ENCODE measurements at regions not wholly inside any gene's neighbourhood (a gene's known extent, or its start where the extent isn't known, plus 50 kb on each side); places are given as distances from the start of the nearest gene placed in this dataset.

- intact Hi-C loops (cut with micrococcal nuclease; ENCODE audit: unreplicated experiment) = no loop called here
- Histone ChIP-seq H3K27me3 (ENCODE audit: insufficient read depth, low read depth) (no peaks in the 10 kb centered on the region), H4K20me1 (ENCODE audit: insufficient read depth) (no peaks in the 10 kb centered on the region), H3K79me2 (ENCODE audit: low read depth) (no peaks in the 10 kb centered on the region), H3K36me3 (ENCODE audit: low read depth) (no peaks in the 10 kb centered on the region), H3K9me2 (ENCODE audit: insufficient read depth) (no peaks in the 10 kb centered on the region), H2AFZ (no peak overlapping the region), H3K4me2 (no peak overlapping the region), H3K4me3 (no peak overlapping the region), H3K27ac (no peak overlapping the region), H3K4me1 (replicated peaks; ENCODE audit: insufficient read depth) (no peaks in the 10 kb centered on the region), H3K9me3 (ENCODE audit: insufficient read depth, low read depth) (no peaks in the 10 kb centered on the region), H3F3A (ENCODE audit: insufficient read depth, low read depth) (no peaks in the 10 kb centered on the region)
- ChIA-PET POLR2A (ENCODE audit: unreplicated experiment) (no interaction called here), CTCF (no interaction called here)
- TF ChIP-seq EZH2 (IDR thresholded peaks at IDR 0.05; ENCODE audit: low read depth) (no peak), CTCF (conservative IDR thresholded peaks at IDR 0.05) (no peak)
- no peak for DNase-seq
- no TSS peak for BruUV-seq (replicated peaks)
These were observed 136.6 kb upstream of the CD180 start for GRCh38 chr5:67333171-67333570.

- intact Hi-C loops (cut with micrococcal nuclease; ENCODE audit: unreplicated experiment) = loop anchor here (2.0 kb wide), 1 partner anchor 23 kb away; no protein-coding TSS in a partner anchor
These were observed 134.8 kb upstream of the CD180 start for GRCh38 chr5:67331296-67331925.

DNA sequence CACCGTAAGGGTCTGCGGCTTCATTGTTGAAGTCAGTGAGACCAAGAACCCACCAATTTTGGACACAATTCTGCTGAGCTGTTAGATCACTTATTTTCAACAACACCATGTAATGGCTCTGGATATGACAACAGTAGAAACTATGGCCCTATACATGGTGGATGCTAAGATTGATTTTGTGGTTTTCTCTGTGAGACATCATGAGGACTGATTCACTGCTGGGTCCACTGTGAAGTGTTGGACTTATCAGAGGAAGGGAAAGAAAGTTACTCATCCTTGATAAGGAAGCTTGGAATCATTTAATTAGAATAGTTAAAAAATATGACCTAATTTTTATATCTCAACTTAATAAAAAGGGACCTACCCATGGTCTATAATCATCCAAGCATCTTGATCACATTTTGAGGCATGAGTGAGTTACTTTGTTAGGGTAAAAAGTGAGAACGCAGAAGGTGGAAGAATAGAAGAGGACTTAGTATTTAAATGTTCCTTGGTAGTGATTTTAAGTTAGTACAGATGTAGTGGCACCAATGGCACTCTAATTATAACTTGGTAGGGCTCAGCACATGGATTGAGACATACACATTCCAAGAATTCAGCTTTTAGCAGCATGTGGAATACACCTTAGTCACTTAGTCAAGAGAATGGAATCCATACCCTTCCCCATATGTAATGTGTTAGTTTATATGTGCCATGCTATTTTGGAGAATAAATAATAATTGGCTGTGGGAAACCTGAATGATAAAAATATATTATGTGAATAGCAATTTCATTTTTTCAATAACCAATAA lies 123.5 kb upstream of the CD180 start:
- no peaks in the 10 kb centered on the region for H3K36me3 ChIP-seq (ENCODE audit: low read depth)
- intact Hi-C loops (cut with micrococcal nuclease; ENCODE audit: unreplicated experiment) = no loop called here
- no peak overlapping the region for H3K4me2 ChIP-seq
- no peaks in the 10 kb centered on the region for H3K4me1 ChIP-seq (replicated peaks; ENCODE audit: insufficient read depth)
- TF ChIP-seq CTCF (conservative IDR thresholded peaks at IDR 0.05) (no peak), EZH2 (IDR thresholded peaks at IDR 0.05; ENCODE audit: low read depth) (no peak)
- no peaks in the 10 kb centered on the region; the same call in 1 of the 2 replicates for H3K9me2 ChIP-seq (ENCODE audit: insufficient read depth)
- no peak overlapping the region for H3K4me3 ChIP-seq
- no peak overlapping the region for H3K27ac ChIP-seq
- no TSS peak for BruUV-seq (replicated peaks)
- ChIA-PET POLR2A (ENCODE audit: unreplicated experiment) (no interaction called here), CTCF (no interaction called here)
- DNase-seq = no peak
- no peaks in the 10 kb centered on the region for H3K79me2 ChIP-seq (ENCODE audit: low read depth)
- no peaks in the 10 kb centered on the region for H3F3A ChIP-seq (ENCODE audit: insufficient read depth, low read depth)
- no peaks in the 10 kb centered on the region for H4K20me1 ChIP-seq (ENCODE audit: insufficient read depth)
- no peaks in the 10 kb centered on the region for H3K27me3 ChIP-seq (ENCODE audit: insufficient read depth, low read depth)
- no peak overlapping the region for H2AFZ ChIP-seq
- H3K9me3 ChIP-seq (ENCODE audit: insufficient read depth, low read depth) = no peaks in the 10 kb centered on the region

More at GRCh38 chr5:67331296-67331925, 134.8 kb upstream of the CD180 start:
- ChIA-PET POLR2A (ENCODE audit: unreplicated experiment) (interaction anchor here (0.6 kb wide), 1 partner anchor 276 kb away, joined by 9 read pairs; no protein-coding TSS in a partner anchor), CTCF (no interaction called here)
- Histone ChIP-seq H4K20me1 (ENCODE audit: insufficient read depth) (no peaks in the 10 kb centered on the region), H3K9me3 (ENCODE audit: insufficient read depth, low read depth) (no peaks in the 10 kb centered on the region), H3K4me2 (no peak overlapping the region), H2AFZ (no peak overlapping the region), H3K4me1 (replicated peaks; ENCODE audit: insufficient read depth) (no peaks in the 10 kb centered on the region), H3K4me3 (no peak overlapping the region), H3F3A (ENCODE audit: insufficient read depth, low read depth) (no peaks in the 10 kb centered on the region), H3K36me3 (ENCODE audit: low read depth) (no peaks in the 10 kb centered on the region), H3K27me3 (ENCODE audit: insufficient read depth, low read depth) (no peaks in the 10 kb centered on the region), H3K79me2 (ENCODE audit: low read depth) (no peaks in the 10 kb centered on the region), H3K27ac (no peak overlapping the region), H3K9me2 (ENCODE audit: insufficient read depth) (no peaks in the 10 kb centered on the region)
- TF ChIP-seq EZH2 (IDR thresholded peaks at IDR 0.05; ENCODE audit: low read depth) = no peak
- no peak for TF ChIP-seq CTCF (conservative IDR thresholded peaks at IDR 0.05)
- no peak for DNase-seq
- no TSS peak for BruUV-seq (replicated peaks)
